Transverse colon (tissue), 4 donors: ENCODE measurements at regions not wholly inside any gene's neighbourhood (a gene's known extent, or its start where the extent isn't known, plus 50 kb on each side); places are given as distances from the start of the nearest gene placed in this dataset.

Experiments used
- DNase-seq: peaks from one replicate; pipeline ENCODE4 v3.0.0-alpha.2; 2019
- H3K27ac ChIP-seq, 4 donors: fragments of 200-600 bp; sonication (generic); 2 replicates each; pipeline ENCODE4 v1.5.1; 2016 to 2018; ENCODE audit warnings: inconsistent platforms in 4 of 4
- H3K27me3 ChIP-seq: fragments of 200-600 bp; sonication (generic); 2 replicates; pipeline ENCODE4 v1.5.1; 2017; ENCODE audit warnings: inconsistent platforms
- H3K36me3 ChIP-seq, 4 donors: fragments of 200-600 bp; sonication (generic); 2 replicates each; pipeline ENCODE4 v1.5.1; 2017 to 2019; ENCODE audit warnings: inconsistent platforms in 4 of 4
- H3K4me1 ChIP-seq, 4 donors: fragments of 200-600 bp; sonication (generic); 2 replicates each; pipeline ENCODE4 v1.5.1; 2017 to 2020; ENCODE audit warnings: inconsistent platforms in 4 of 4
- H3K4me3 ChIP-seq, 4 donors: fragments of 200-600 bp; sonication (generic); 1 replicate in 1 of 4; 2 replicates in 3 of 4; pipeline versions ENCODE4 v1.5.1 to v1.6.1; 2017 to 2019; ENCODE audit warnings: inconsistent platforms in 4 of 4
- H3K9me3 ChIP-seq, 2 donors: fragments of 200-600 bp; sonication (generic); 2 replicates each; pipeline ENCODE4 v1.5.1; 2017 to 2019; ENCODE audit warnings: inconsistent platforms in 2 of 2
- CTCF ChIP-seq, 5 experiments: fragments of 200-600 bp in 3 of 5; fragments of 450-650 bp in 2 of 5; sonication (generic) in 3 of 5; IDR thresholded peaks; 1 replicate in 2 of 5; 2 replicates in 3 of 5; pipeline ENCODE4 v1.5.1; 2016 to 2017; ENCODE audit warnings: antibody characterized with exemption in 5 of 5, inconsistent platforms in 3 of 5, mild to moderate bottlenecking in 2 of 5, moderate library complexity in 1 of 5
- EP300 ChIP-seq: sonication (generic); formaldehyde crosslinking; IDR thresholded peaks from one replicate; pipeline ENCODE4 v1.6.1; 2017; ENCODE audit warnings: antibody characterized with exemption, low read depth
- POLR2A ChIP-seq: fragments of 450-650 bp; IDR thresholded peaks from one replicate; pipeline ENCODE4 v1.6.1; 2016; ENCODE audit warnings: antibody characterized with exemption, mild to moderate bottlenecking, moderate library complexity
- POLR2AphosphoS5 ChIP-seq, 3 donors: sonication (generic); formaldehyde crosslinking; IDR thresholded peaks; one replicate each; pipeline ENCODE4 v1.6.1; 2016; ENCODE audit warnings: antibody characterized with exemption in 3 of 3
- WGBS, 2 donors: methylation state at CpG; one replicate each; pipeline ENCODE4 v1.1.5; 2018; ENCODE audit warnings: low coverage in 1 of 2; 5-methylcytosine and 5-hydroxymethylcytosine counted together
- in situ Hi-C, 4 donors: fragments of 200-750 bp; cut with MboI; loops; one replicate each; pipeline versions ENCODE4 v1.15.0 to v1.15.1; 2017; ENCODE audit warnings: low sequenced_read_pairs in 3 of 4, low pct_ligation_motif_present in 1 of 4, low pct_unique_long_range_greater_than_20kb in 1 of 4
- intact Hi-C: fragments of 100-400 bp; cut with DNase I; formaldehyde crosslinking; loops from one replicate; pipeline ENCODE4 v1.15.1; 2023; ENCODE audit warnings: low total_unique reads

DNA sequence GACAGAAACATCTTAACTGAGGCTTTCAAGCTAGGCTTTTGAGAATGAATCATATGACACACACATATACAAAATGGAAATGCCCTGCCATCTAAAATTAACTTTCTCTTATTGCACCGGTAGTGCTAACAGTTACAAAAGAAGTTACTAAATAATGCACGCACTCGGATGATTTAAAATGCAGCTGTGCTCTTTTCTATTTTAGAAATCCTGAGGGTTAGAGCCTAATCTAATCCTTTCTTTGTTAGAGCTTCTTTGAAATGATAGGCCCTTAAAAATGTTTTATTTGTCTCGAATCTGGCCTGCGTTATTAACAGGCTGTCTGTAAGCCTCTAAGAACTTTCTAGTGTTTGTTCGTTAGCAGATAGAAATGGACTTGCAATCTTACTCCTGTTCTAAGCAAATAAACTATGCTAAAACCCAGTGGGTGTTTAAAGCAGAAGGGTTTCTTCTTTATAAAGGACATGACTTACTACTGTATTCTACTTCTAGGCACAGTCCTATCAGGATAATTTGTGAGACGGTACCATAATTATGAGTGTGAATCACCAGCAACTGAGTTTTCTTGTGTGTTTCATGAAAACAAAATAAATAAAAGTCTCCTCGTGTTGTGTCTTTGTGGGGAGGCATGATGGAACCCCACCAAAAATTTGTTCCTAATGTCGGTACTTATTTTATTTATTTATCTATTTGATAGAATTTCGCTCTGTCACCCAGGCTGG lies 69.2 kb upstream of the MYO10 start:
- Histone ChIP-seq H3K27me3 (no peaks in the 10 kb centered on the region), H3K9me3 (no peaks in the 10 kb centered on the region), H3K27ac (no peak overlapping the region), H3K4me1 (no peaks in the 10 kb centered on the region), H3K36me3 (no peaks in the 10 kb centered on the region), H3K4me3 (no peak overlapping the region)
- in situ Hi-C loops (no loop called here), intact Hi-C loops (no loop called here)
- DNase-seq: no peak
- no peak for TF ChIP-seq EP300
- no peak for TF ChIP-seq POLR2A
- no peak for TF ChIP-seq POLR2AphosphoS5 (IDR thresholded peaks at IDR 0.05)
- no peak for TF ChIP-seq CTCF (IDR thresholded peaks at IDR 0.05)
- 75 to 84% methylated on average over 10 of the region's 10 CpGs for WGBS, 2 donors

DNA sequence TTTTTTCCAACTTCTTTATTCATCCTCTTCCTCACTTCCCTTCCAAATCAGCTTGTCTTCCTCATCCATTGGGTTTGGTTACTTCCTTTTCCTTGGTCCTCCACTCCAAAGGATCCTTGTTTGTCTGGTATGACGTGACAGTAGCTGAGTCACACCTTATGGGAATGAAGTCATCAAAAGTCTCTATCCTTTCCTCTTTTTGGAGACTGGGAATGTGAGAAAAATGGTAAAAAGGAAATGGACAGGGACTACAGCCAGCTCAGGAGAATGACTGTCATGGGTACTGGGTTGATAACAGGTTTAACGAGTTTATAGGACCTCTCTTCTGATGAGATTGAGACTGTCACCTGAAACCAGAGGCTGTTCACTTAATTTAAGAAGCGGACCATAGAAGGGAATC lies 76.2 kb upstream of the MYO10 start:
- in situ Hi-C loops (no loop called here), intact Hi-C loops (no loop called here)
- Histone ChIP-seq H3K27ac (no peak overlapping the region), H3K4me3 (no peak overlapping the region), H3K4me1 (no peaks in the 10 kb centered on the region), H3K9me3 (no peaks in the 10 kb centered on the region), H3K27me3 (no peaks in the 10 kb centered on the region), H3K36me3 (no peaks in the 10 kb centered on the region)
- TF ChIP-seq EP300: no peak
- no peak for TF ChIP-seq POLR2A
- no peak for TF ChIP-seq POLR2AphosphoS5 (IDR thresholded peaks at IDR 0.05)
- TF ChIP-seq CTCF (IDR thresholded peaks at IDR 0.05): no peak
- 79 to 80% methylated on average over 3 of the region's 3 CpGs for WGBS, 2 donors
- no peak for DNase-seq

GRCh38 chr5:17014686-17015085 lies 78.6 kb upstream of the MYO10 start:
- TF ChIP-seq POLR2AphosphoS5 (IDR thresholded peaks at IDR 0.05): no peak
- no peak for TF ChIP-seq POLR2A
- no peak for TF ChIP-seq EP300
- no peak for TF ChIP-seq CTCF (IDR thresholded peaks at IDR 0.05)
- 83 to 91% methylated on average over 2 to 3 of the region's 3 CpGs for WGBS, 2 donors
- intact Hi-C loops: no loop called here
- Histone ChIP-seq H3K4me3 (no peak overlapping the region), H3K4me1 (no peaks in the 10 kb centered on the region), H3K27me3 (no peaks in the 10 kb centered on the region), H3K27ac (no peak overlapping the region), H3K9me3 (no peaks in the 10 kb centered on the region), H3K36me3 (no peaks in the 10 kb centered on the region)
- no peak for DNase-seq
- in situ Hi-C loops: no loop called here

- Histone ChIP-seq H3K27me3 (no peaks in the 10 kb centered on the region), H3K27ac (no peak overlapping the region), H3K4me3 (no peak overlapping the region), H3K4me1 (peaks cover 0 to 8% (median 0%) of the 10 kb centered on the region in 4 donors), H3K36me3 (no peaks in the 10 kb centered on the region), H3K9me3 (no peaks in the 10 kb centered on the region)
- TF ChIP-seq EP300 (no peak), POLR2AphosphoS5 (IDR thresholded peaks at IDR 0.05) (no peak), CTCF (IDR thresholded peaks at IDR 0.05) (no peak), POLR2A (no peak)
- in situ Hi-C loops: no loop called here
- DNase-seq: no peak
- 88 to 100% methylated on average over 1 of the region's 1 CpG for WGBS, 2 donors
- intact Hi-C loops: no loop called here
Measured at GRCh38 chr5:17018871-17019270, 82.8 kb upstream of the MYO10 start.
